Mucosa of gallbladder (tissue), 1 donor: ENCODE measurements at regions not wholly inside any gene's neighbourhood (a gene's known extent, or its start where the extent isn't known, plus 50 kb on each side); places are given as distances from the start of the nearest gene placed in this dataset.
A peak's percentile ranks its signal among the peaks of the same experiment; 100 is the strongest.
"Not testable (repeated sequence)": the region's sequence is repeated elsewhere in the genome, so short reads cannot be mapped to it uniquely, and the experiment has no call there.

Source experiments
- DNase-seq: peaks from one replicate; pipeline ENCODE4 v3.0.0-alpha.2; 2020; ENCODE audit warnings: low spot score
- donor health status: DM: no; HTN: no; CAD: no.

DNA sequence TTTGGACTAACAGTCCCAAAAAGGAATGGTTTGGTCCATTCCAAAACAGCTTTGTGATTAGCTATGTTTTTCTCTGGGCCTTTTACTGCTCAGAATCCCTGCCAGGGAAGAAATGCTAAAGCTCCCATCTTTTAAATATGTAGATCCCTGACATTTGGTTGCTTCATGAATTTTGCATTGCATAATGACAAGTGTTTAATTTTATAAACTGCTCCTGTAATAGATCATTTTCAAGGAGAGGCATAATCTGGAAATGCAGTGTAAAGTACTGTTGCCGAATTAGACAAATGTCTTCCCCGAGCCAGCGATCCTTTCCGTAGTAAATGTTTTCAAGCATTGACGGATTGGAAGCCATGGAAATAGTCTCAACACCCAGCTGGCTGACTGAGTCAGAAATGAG, 291.3 kb upstream of the PRKD1 start:
- no peak for DNase-seq

DNA sequence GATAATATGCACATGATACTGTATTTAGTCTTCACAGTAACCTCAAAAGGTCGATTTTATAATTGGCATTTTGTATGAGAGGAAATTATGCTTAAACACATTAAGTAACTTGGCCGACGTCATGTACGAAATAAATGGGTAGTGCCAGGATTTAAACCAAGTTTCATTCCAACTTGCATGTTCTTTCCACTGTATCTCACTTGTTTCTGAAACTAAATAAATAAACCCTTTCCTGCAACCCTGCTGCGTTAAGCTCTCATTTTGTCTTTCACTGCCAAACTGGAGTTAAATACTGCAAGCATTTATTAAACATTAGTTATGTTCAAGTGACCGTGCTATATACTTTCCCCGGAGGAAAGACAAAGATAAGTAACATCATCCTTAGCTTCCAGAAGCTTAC, 293.9 kb upstream of the PRKD1 start:
- DNase-seq, result no peak

DNA sequence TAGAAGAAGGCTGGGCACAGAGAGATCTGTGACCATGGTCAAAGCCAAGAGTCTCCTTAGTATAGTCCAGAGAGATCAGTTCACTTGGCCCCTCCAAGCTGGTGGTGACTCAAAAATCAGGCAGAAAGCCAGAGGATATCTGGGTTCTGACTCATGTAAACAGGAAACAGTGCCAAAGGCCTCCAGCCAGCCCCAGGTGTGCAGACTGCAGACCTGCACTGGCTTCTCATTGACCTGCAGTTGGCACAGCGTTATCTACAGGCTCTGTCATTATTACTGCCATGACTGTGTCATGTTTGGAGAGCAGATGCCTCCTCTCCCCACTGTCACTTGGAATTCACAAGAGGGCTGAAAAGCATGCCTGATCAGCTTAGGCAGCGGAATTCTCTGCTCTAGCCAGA, 295.7 kb upstream of the PRKD1 start:
- DNase-seq, result peak; percentile 92

DNA sequence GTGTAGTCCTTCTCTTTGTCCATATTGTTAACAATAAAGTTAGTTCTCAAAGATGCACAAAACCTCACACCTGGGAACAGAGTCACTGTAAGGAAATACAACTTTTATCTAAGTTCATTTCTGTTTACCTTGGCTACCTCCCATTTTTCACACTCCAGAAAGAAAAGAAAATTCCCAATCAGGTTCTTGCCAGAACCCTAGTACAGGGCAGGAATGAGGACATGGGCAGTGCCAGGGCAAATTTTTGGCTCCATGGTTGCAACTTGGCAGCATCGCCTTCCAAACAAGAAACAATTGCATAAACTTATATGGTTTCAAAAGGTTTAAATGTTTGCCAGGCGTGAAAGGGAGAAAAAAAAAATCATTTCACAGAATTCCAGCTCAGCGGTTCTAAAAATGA, 296.3 kb upstream of the PRKD1 start:
- DNase-seq, result peak; percentile 64

DNA sequence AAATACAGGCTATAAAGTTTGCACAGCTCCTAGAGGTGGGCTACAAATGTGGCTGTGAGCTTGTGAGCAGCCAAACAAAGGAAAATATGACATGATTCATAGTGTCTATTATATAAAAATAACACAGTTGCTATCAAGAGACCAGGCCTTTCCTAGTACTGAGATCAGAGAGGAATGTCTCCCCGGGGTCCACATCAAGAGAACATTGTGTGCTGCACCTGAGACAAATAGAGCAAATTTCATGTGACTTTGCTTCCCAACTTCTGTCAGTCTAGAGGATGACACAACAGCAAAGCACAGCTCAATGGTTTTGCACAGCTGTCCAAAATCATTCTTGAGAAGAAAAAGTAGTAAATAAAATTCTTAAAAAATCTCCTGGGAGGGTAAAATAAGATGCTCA, 297.5 kb upstream of the PRKD1 start:
- no peak for DNase-seq

DNA sequence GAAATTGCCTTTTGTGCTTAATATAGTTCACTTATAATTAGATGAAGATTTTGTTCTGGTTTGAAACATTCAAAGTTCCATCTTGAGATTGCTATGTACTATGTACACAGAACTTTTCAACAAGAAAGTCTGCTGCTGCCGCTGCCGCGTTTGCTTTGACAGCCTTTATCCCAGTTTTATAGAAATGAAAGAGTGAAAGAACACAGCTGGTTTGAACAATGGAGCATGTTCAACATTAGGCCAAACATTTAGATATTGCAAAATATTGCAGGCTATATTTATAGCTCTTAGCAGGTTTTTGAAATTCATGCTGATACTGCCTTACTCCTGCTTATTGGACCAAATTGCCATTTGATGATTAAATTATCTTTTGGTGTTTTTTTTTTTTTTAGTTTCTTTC, 299.8 kb upstream of the PRKD1 start:
- DNase-seq, result no peak

DNA sequence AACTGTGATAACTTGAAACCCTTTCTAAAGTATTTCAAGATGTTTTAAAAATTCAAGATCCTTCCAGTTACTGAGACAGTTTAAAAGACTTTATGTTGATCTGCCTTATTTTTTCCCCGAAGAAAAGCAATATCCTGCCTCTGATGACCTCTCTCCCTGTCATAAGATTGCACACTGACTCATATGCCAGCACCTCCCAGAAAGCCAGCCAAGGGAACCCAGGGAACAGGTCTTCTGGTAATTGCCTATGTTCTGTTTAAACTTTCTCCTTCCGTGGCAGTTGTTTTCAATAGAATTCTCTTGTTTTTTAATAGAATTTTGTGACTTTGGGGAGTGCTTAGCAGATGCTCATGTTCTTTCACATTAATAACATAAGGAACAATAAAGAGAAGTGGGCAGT, 300.2 kb upstream of the PRKD1 start:
- peak; percentile 36 for DNase-seq

DNA sequence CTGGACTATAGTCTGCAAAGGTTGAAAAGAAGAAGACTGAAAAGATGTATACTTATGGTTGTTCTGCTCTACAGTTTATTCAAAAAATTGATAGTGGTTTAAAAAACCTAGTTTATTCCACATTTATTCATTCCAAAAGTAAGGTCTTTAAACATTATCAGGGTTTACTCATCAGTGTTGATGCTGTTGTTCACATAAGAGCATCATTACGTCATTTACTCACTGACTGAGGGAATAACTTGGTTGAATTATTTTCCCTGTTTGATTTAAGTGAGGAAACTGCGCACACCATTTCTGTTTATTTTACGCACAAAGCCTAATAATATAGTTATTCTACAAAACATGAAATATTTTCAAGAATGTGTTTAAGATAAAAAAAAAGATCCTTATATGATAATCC, 303.1 kb upstream of the PRKD1 start:
- no peak for DNase-seq

DNA sequence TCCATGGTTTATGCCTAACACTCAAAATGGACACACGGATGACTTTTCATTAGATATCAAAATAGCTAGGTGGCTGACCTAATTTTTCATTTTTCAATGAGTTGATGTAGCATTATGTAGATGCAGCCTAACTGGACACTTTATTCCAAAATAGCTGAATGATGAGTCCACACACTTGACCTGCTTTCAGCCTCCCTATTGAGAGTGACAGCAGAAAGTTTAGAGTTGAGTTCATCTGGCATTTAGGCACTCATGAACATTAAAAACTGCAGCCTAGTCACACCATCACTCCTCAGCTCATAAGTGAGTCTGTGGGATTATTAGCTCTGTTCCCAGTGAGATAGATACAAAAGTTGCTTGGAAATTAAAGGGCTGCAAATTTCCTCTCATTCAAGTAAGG, 307.3 kb upstream of the PRKD1 start:
- no peak for DNase-seq

DNA sequence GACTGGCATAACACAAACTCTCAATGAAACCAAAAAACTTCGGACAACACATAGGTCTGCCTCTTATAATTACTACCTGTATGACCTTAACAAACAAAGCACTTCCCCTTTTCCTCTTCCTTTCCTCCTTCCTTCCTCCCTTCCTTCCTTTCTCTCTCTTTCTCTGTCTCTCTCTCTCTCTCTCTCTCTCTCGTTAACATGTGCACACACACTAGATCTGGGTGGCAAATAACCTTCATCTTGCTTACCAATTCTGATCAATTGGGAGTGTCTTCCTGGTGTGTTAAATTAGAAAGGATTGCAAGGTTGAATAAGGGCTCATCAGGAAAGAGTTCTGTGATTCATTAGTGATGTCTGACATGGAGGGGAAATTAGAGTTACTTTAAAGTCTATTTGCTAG, 307.8 kb upstream of the PRKD1 start:
- DNase-seq, result no peak

DNA sequence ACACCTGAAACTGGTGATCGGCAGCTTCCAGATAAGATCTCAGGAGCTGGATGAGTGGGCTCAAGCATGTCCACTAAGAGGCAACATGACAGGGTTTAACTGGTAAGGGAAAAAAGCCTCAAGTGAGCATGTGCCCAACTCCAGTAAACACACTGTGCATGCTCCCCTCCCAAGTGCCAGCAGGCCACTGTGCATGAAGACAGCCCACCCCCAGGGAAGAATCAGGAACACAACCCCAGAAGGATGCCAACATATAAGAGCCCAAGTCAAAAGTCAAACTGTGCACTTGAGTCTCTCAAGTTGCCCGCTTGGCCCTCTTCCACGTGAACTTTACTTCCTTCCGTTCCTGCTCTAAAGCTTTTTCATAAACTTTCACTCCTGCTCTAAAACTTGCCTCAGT, 311.3 kb upstream of the PRKD1 start:
- no peak for DNase-seq

DNA sequence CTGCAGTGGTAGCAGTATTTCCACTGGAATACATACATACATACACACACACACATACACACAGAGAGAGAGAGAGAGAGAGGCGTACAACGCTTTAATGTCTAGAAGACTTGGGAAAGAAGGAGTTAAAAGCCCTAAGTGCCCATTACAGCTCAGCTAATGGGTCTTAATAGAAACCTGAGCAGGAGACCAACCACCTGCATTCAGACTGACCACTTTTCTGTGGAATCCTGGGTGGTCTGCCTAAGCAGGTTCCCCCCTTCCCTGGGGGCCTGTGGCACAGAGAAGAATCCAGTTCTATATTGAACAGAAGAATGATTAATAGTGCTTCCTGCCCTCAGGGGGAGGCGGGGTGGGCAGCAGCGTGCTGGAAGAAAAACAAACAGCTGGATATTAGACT, 312.4 kb upstream of the PRKD1 start:
- no peak for DNase-seq

DNA sequence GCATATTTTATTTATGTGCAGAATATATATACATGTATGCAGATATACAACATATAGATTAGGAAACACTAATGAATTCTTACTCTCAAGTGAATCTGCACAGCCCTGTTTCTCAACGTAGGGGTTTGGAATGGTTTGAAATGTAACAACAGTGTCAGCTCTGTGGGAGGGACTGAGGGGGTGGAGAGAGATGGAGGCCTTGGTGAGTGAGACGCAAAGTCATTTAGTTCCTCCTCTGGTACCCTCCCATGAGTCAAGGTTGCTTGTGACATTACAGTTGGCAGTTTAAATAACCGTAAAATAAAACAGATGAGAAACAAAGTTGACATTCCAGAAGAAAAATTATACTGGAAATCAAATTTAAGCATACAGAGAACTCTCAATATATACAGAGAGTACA, 313.0 kb upstream of the PRKD1 start:
- DNase-seq, result no peak

DNA sequence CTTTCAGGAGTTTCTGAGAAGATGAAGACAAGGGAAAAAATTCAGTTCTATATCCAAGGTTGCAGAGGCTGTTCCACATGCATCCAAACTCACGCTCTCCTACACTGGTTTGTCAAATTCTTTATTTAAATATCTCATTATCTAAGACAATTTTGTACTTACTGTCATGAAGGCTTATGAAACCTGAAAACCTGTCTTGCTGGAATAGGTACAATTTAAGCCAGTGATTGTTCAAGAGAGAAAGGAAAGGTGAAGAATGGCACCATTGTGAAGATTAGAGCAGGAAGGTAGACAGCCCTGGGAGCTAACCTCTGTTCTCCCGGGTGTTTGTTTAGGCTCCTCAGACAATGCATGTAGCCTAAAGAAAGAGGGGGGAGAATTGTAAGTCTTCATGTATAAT, 315.1 kb upstream of the PRKD1 start:
- DNase-seq, result no peak

DNA sequence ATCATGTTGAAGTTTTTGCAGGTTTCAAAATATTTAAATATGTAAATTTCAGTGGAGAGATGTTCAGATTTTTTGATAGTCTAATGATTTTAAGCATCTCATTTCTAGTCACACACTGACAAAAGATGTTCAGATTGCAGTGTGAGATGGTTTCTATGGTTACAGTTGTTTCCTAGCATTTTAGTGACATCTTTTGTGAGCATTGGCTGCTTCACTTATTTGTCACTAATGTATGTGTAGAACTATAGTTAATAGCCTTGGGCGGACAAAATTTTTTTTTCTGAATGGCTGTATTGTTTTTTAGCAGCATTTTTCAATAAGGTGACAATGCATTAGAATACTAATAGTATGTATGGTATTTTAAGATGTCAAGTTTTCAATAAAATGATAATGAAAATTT, 315.6 kb upstream of the PRKD1 start:
- DNase-seq, result no peak

DNA sequence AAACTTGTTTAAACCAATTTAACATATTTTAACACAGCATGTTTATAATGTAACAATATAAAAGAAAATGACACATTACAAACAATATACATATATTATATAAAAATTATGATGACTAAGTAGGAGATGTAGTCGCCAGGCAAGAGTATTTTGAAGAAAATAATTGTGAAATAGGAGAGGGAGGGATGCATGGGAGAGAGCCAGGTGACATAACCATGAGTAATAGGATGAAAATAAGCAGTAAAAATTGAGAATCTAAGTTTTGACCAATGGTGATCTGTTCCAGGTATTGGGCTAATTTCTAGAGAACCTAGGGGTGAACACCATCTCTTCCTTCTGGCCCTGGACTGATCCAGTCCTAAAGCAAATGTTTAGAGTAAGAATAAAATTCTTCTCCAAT, 315.2 kb upstream of the G2E3 start:
- no peak for DNase-seq

DNA sequence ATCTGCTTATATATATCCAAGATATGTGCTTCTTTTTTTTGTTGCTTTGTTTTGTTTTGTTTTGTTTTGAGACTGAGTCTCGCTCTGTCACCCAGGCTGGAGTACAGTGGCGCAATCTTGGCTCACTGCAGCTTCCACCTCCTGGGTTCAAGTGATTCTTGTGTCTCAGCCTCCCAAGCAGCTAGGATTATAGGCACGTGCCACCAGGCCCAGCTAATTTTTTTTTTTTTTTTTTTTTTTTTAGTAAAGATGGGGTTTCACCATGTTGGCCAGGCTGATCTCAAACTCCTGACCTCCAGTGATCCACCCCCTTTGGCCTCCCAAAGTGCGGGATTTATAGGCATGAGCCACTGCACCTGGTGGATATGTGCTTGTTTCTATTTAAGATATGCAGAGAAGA, 314.6 kb upstream of the G2E3 start:
- DNase-seq, result not testable (repeated sequence)

DNA sequence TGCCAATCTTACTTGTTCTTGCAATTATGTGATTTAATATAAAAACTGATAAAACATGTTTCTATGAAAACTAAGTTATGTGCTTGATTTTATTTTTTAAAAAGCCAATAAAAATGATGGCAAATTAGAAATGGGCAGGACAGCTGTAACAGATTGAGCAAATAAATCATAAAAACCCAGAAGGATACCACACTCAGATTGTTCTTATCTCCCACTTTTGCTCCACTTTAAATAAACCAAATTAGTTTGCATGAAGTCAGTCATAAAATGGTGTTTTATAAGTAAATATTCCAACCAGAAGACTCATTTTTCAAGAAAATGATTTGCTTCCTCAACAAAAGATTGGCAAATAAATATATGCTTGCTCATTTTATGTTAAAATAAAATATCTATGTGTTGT, 307.9 kb upstream of the G2E3 start:
- DNase-seq, result no peak

DNA sequence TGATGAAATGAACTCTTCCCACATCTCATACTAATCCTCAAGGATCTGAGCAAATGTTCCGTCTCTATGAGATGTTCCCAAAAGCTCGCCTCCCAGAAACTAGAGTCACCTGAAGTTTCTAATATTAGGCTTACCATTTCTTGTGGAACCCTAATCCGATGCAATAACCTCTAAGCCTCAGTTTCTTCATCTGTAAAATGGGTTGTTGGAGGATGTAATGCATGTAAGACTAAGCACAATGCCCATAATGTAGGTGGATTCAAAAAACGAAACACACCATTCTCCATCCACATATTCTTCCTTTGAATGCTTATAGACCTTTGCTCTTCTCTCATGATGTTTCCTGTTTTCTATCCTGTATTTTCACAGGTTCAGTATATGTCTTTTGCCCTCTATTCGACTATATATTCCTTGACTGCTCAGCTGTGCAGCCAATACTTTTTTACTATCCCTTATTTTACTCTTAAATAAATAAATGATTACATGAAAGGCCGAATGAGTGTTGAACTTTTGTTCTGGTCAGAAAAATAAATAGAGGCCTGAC, 307.3 kb upstream of the G2E3 start:
- DNase-seq, result no peak

DNA sequence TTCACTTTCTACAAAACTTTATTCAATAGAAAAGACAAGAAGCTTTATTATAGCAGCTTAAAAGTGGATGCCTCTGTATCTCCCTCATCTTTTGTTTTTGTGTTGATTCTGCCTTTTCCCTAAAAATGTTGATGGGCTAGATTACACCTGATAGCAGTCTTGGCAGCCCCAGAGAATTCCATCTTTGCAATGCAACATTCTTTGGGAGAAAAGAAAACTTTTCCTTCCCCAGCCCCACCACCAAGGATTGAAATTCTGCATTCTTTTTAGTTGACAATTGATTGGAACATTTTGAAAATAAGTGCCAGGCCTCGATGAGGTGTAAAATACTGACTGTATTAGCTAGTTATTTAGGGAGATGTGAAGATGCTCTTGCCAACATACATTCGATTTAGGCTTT, 306.8 kb upstream of the G2E3 start:
- no peak for DNase-seq

DNA sequence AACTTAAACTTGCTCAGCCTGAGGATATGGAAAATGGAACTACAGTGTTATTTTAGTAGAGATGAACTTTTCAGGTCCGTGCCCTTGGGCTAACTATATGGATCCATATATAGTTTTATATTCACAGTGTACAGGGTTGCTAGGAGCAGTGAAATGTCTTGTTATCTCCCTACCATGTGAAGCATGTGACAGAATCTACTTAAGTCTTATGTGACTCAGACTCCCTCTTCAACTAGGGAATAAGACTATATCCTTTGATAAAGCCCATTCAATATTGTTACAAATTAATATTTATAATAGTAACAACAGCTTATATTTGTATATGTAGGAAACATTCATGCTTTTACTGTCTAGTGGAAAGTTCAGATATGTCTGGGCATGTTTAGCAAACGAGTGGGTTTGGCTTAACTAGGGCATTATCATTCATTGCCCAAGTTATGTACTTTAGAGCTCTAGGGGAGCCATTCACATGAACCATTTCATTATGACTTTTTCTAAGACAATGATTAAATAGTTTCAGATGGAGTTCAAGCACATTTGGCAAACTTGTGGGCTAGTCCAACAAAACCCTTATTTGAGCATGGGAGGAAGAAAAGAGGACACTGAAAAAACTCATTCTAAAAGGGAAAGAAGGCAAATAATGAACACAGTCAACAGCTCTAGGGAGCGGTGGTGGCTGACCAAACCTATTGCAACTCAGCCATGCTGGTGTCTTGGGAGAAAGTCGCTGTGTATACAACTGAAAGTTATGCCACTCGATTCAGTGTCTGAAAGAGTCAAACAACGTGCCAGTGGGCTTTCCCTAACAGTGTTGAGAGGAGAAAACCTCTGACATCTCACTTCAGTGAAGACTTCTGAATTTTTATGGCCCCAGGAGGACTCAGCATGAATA, 305.9 kb upstream of the G2E3 start:
- no peak for DNase-seq

DNA sequence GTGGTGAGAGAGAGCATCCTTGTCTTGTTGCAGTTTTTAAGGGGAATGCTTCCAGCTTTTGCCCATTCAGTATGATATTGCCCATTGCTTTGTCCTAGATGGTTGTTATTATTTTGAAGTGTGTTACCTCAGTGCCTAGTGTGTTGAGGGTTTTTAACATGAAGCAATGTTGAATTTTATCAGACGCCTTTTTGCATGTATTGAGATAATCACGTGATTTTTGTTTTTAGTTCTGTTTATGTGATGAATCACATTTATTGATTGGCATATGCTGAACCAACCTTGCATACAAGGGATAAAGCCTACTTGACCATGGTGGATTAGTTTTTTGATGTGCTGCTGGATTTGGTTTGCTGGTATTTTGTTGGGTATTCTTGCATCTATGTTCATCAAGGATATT, 302.3 kb upstream of the G2E3 start:
- no peak for DNase-seq

DNA sequence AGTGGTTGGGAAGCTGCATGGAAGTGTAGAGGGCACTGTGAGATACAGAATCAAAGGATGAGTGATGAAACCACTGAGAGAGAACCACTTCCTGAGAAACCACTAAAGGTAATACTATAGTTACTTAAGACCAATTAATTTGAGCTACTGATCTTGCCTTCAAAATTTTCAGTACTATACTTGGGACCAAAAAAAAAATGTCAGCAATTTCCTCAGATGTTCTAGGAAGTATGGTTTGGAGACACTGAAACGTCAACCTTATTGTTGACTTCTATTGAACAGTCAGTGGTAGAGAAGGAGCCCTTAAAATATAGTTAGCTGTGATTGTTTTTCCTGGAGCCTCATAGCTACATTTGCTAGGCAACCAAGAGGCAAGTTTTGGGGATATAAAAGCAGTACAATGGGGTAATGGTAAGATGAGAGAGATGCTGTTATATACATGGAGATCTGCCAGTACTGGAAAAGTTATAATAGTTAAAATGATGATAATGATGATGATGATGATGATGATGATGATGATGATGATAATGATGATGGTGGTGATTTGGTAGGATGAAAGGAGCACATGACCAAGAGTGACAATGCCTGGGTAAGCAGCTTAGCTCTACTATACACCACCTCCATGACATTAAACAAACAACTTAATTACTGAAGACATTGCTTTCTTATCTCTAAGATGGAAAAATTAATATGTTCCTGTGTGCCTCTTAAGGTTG, 300.9 kb upstream of the G2E3 start:
- no peak for DNase-seq
